ENCODE measurements at regions not wholly inside any gene's neighbourhood (a gene's known extent, or its start where the extent isn't known, plus 50 kb on each side); places are given as distances from the start of the nearest gene placed in this dataset.
"Not testable (repeated sequence)": the region's sequence is repeated elsewhere in the genome, so short reads cannot be mapped to it uniquely, and the experiment has no call there.

DNA sequence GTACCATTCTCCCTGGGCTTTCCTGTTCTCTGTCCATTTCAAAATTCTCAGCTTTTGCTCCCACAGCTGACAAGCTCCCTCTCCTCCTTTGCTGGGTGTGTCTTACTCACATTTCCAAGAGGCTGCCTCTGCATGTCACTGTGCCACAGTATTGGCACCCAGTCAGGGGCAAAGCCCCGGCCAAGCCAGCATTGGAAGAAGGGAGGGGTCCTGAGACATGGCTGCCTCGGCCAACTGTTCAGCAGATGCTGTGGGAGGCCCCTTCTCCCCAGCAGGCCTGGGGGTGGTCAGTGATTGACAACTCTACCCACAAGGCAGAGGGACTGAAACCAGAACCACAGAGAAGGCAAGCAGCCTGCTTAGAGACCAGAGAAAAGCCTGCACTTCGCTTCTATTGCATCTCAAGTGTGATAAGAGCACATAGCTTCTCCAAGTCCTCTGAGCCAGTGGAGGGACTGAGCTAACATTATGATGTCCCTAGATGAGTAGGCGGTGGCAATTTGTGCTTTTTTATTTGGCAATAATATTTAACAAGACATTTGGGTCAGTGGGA is 294.1 kb downstream of the SIPA1L2 start:
- no peak for DNase-seq

DNA sequence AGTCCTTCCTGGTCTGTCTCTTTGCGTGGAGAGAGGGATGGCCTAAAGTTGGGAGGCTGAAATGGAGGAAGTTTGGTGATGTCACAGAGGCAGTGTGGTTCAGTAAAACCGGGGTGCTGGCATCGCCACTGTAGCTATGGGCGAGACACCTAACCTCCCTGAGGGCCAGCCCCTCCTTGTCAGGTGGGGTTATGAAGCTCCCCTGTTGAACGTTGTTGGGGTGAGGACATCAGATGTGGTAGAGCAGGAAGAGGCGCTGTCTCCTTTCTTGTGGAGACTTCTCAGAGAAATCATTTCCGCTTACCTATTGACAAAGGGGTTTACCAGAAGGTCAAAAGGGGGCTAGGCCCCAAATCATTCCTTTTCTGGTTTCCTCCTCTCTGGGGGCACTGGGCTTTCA is 294.7 kb downstream of the SIPA1L2 start:
- peak; percentile 30 for DNase-seq

DNA sequence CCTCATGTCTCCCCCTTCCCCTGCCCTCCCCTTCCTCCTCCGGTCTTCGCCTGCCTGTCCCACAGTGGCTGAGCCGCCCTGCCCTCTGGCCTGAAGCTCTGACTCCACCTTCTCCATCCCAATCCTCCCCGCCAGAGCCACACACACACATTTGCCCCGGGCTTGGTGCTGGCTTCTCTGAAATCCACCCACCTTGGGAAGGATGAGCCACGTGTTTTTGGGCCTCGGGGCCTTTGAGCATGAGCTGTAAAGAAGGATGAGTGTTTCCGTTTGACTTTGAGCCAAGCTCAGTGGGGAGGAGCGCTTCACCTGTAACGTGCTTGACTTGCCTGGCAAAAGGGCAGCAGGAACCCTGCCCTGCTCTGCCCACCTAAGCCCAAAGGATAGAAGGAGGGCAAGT is 295.1 kb downstream of the SIPA1L2 start:
- DNase-seq = no peak

DNA sequence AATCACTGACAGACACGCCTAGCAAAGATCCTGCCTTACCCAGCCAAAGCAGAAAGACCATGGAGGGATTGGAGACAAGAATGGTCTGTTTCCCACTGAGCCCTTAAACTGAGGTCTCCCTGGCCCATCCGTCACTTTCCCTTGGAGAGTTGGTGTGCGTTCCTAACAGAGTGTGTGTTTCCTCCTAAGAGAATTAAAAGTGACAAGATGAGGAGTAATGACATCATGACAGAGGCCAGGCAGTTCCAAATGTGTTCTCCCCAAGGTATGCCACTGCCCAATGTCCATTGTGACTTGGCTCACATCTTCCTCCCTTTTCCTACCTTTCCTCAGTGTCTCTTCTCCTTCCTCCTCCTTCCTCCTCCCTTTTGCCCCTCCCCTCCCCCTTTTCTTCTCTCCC is 295.7 kb downstream of the SIPA1L2 start:
- no peak for DNase-seq

DNA sequence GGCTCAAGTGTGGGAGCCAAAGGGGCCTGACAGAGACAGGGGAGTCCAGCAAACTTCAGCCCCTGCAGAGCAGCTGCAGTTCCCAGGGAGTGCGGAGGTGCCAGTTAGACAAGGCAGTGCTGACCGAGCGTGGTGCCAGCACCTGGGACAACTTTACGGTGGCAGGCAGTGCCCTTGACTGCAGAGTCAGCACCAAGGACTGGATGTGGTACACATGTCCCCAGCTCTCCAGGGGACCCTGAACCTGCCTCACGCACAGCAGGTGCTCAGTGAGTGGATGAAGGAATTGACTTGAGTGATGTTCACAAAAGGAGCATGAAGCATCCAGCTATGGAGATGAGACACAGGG is 296.5 kb downstream of the SIPA1L2 start:
- DNase-seq = no peak

DNA sequence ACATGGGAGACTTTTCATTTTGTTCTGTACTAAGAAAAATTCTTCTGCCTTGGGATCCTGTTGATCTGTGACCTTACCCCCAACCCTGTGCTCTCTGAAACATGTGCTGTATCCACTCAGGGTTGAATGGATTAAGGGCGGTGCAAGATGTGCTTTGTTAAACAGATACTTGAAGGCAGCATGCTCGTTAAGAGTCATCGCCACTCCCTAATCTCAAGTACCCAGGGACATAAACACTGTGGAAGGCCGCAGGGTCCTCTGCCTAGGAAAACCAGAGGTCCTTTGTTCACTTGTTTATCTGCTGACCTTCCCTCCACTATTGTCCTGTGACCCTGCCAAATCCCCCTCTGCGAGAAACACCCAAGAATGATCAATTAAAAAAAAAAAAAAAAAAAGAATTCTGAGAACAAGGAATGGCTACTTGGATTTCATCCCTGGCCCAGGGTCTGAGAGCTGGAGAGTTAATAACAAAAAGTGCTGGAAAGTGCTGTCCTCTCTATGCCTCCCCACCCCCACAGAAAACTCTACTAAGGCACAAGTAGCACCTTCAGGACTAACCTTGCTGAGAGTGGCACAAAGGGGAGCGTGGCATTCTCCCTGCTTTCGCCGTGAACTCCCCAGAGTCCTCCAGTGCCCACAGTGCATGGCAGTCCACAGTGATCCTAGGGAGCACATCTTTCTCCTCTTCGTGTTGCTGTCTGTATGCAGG is 297.1 kb downstream of the SIPA1L2 start:
- DNase-seq = not testable (repeated sequence)

DNA sequence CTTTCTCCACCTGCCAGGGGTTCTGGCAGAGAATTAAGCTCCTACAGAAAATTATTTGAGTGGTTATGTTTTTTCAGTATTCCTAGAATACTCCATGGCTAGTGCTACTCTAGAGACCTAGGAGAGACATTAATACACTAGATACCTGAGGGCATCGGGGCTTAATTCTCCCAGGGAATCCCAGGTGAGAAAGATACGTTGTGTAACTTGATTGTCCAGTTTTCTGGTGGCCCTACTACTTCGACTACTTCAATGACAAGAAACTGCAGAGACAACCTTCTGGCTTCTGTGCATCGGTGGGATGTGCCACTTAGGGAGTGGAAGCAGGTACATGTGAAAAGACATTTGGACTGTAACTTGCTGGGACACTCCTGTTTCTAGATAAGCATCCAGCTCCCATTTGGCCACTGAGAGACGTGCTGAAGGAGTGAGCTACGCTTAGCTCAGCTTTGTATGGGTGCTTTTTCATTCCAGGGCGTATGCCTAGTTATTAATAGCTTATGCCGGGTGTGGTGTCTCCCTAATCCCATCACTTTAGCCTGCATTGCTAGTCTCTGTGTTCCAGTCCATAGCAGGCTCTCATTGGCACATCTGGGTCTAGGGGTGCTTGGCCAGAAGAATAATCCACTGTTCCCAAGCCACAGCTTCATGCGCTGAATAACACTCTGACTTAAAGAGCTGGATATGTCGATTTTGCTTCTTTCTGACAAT is 300.7 kb downstream of the SIPA1L2 start:
- no peak for DNase-seq

DNA sequence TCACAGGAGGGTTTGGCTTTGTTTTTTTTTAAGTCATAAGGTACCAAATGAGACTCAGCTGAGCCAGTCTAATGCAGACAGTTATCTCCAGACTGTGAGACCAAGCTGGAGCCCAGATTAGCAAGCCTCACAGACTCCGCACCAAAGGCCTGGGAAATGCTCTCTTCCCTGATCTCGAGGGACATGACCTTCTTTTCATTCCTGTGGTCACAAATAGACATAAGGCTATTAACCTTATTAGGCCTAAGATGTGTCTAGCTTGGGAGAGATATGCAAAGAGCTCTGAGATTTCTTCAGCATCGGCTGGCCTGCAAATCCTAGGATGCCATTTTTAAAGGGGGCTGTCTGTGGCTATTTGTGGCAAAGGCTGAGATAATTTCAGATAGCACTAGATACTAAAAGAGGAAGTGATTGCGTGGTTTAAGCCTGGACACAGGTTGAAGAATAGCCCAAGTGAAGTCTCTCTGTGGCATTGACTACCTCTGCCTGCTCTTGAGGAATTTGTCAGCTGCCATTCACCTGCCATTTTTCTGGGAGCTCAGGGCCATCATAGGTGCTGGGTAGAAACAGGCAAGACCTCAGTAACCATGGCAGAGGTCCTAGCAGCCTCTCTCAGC is 301.3 kb downstream of the SIPA1L2 start:
- DNase-seq = no peak

DNA sequence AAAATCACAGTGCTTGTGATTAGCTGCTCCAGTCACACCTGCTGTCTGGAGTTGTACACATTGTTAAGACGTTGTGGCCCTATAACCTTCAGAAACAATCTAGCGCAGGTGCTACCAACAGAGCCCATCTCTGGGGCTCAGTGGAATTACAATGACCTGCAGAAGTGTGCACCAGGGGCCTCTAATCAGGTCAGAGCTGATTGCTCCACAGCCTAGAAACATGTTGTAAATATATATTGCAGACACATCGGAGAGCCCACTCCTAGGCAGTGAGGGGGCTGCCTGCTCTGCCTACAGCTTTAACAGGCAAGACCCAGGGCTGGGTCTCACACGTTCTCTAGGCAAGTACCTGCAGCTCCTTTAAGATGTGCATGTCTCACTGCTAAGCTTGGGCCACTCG is 302.0 kb downstream of the SIPA1L2 start:
- no peak for DNase-seq

DNA sequence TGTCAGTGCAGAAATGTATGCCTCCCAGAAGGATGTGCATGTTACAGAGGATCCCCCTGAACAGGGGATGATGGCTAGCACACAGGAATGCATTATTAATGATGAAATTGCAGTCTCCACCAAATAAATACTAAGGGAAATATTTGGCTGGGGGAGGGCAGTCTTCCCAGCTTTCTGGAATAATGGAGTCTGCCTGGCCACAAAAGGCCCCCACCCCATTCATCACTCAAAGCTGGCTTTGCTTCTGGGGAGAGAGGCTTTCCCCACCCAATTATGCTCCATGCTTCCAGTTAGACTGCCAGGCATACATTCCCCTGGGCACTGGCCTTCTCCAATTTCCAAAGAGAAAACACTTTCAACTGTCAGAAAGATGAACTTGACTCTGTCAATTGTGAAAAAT is 302.7 kb downstream of the SIPA1L2 start:
- no peak for DNase-seq

DNA sequence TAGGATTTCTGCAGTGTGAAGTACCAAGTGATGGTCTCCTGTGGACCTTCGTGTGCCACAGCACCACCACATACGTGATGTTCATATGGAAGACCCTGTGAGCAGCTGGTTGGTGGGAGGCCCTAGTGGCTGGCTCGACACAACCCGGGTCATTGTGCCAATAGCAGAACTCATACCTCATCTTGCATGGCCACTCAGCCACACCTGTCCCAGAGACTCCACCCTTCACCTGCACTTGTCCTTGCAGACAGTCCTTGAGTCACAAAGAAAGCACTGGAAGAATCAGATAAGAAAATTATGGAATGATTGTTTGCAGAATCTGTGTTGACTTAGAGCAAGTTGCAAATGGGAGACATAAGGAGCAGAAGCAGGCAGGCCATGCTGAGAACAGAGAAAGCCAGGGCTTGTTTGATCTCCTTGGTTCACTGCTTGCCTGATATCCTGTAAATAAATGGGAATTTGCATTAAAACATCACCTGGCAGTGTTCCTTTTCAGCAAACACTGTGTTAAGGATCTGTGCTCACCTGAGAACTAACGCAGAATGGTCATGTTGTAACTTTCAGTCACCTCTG is 307.7 kb downstream of the SIPA1L2 start:
- no peak for DNase-seq

DNA sequence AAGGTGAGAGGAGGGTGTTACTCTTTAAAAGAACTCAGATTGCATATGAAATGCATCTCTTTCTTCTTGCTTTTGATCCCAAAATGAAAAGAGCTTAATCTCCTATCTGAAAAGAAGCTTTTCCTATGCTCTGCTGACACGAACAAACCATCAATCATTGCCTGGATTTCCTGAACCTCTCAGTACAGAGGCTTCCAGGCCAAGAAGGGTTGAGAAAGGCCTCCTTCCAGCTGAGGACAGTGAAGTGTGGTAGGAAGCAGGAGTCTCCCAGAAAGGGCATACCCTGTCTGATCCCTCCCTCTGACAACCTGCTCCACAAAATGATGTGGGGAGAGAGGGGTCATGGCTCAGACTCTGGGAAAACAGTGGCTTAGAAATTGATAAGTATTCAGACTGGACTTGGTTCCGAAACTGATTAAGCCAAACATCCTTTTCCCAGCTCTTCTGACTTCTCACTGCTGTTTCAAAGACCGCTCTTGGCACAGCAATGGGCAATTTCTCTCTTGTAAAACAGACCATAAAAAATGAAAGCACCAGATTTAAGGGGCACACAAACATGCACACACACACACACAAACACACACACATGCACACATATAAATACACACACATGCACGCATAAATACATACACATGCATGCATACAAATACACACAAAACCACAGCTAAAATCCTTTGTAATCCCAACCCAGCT is 310.3 kb downstream of the SIPA1L2 start:
- DNase-seq = no peak

DNA sequence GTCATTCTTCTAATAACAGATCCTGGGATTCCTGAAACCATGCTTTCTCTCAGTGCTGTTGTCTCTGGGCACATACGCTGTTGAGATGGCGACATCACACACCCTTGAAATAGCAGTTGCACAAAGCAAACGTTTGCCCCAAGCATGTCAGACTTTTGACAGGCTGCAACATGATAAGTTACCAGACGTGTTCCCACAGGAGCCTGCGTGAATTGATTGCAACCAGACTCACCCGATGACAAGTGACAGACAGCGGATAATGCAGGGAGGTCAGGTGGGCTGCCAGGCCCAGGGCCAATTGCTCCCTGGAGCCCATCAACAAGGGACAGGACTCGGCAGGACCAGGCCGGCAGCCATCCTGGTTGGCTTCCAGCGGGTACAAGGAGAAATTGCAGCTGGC is 310.9 kb downstream of the SIPA1L2 start:
- no peak for DNase-seq

DNA sequence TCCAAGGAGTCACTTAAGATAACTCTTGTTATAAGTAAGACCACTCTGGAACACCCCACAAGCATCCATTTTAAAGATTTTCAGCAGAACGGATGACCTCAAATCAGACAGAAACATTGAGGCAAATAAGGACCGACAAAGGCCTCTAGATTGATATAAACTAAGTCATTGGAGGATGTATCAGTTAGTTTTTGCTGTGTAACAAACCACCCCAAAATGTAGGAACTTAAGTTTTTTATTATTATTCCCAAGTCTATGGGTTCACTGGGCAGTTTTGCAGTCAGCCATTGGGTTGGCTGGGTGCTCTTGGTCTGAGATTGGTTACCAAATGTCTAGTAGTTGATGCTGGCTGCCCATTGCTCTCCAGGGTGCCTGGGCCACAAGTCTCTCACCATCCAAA is 311.8 kb downstream of the SIPA1L2 start:
- no peak for DNase-seq

DNA sequence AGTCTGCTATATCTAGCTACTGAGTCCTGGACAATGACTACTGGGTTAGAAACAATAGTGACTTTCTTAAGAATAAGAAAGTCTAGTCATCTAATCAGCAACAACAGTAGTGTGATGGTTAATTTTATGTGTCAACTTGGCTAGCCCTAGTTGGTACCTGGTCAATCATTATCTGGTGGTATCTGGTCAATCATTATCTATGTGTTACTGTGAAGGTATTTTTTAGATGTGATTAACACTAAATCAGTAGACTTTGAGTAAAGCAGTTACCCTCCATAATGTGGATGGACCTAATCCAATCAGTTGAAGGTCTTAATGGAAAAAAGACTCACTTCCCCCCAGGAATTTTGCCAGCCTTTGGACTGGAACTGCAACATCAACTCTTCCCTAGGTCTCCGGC is 312.6 kb downstream of the SIPA1L2 start:
- DNase-seq = no peak

DNA sequence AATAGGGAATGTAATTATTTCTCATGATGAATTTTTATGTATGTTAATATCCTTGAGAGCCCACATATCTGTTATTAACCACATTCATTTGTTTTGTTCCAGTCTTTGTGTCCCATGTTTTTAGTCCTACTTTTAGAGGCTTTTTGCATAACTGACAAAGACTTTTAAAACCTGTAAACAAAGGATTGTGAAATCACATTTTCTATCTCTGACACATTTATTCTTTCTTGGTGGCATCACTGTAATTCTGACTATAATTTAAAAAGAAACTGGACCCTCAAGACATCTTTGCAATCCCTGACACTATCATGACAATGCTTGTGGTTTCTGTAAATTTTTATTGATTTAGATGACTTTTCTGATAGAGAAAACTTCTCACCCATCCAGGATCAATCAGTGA is 313.1 kb downstream of the SIPA1L2 start:
- no peak for DNase-seq

DNA sequence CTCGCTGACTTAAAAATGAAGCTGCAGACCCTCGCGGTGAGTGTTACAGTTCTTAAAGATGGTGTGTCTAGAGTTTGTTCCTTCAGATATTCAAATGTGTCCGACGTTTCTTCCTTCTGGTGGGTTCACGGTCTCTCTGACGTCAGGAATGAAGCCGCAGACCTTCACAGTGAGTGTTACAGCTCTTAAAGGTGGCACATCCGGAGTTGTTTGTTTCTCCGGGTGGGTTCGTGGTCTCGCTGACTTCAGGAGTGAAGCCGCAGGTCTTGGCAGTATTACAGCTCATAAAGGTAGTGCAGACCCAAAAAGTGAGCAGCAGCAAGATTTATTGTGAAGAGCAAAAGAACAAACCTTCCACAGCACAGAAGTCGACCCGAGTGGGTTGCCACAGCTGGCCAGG is 316.1 kb downstream of the SIPA1L2 start:
- not testable (repeated sequence) for DNase-seq

DNA sequence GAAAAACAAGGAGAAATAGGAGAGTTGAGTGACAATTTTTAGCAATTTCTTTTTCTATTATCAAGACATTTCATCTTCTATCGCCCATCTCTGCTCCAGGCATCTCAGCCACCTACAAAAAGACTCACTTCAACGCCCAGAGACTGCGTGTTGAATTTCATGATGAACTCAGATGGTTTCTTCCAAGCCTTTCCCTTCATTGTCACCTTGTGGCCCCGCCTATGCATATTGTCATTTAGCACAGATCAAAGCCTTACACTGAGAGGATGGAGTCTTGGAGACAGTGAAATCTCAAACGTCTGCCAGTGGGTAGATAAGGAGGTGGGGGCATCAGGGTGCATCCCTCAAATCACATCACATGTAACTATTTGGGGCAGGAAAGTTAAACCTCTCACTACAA is 319.4 kb downstream of the SIPA1L2 start:
- DNase-seq = no peak

DNA sequence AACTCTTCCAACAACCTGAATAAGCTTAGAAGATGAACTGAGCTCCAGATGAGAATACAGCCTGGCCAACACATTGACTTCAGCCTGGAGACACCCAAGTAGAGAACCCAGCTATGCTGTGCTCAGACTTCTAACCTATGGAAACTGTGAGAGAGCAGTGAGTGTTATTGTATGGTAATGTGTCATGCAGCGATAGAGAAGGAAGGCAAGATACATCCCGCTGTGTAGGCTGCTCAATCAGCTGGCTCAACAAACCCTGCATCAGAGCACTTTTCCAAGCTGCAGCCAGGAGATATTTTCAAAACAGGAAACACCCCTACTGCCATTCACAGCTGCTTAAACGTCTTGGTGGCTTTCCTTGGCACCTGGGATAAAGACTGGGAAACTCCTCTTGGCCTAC is 321.3 kb downstream of the SIPA1L2 start:
- no peak for DNase-seq

DNA sequence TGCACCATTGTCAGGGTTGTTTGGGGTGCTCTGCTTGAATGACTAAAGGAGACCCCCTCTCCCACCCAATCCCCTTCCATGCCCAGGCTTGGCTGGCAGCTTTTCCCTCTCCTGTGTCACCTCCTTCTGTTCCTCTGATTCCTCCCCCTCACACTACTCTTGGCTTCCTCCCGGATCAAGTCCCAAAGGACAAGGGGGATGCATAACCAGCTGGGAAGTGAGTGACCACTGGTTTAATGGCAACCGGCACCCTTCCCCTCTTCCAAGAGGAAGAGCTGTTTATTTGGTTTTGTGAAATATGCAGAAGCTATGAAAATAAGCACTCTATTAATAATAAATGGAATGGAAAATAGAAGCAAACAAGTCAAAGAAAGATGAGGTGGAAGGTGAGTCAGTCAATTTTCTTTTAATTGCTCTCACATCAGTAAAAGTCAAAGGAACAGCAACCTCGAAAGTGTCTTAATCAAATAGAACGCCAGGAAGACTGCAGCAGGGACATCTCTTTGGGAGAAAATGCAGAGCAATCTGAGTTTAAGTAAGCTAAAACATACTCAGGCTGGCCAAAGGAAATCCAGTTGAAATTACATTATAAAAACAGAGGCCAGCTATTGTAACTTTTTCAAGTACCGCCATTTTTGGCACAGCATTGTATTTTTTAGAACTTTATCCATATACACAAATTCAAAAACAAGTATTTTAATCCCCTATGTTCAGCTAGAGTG is 322.5 kb downstream of the SIPA1L2 start:
- DNase-seq = no peak

DNA sequence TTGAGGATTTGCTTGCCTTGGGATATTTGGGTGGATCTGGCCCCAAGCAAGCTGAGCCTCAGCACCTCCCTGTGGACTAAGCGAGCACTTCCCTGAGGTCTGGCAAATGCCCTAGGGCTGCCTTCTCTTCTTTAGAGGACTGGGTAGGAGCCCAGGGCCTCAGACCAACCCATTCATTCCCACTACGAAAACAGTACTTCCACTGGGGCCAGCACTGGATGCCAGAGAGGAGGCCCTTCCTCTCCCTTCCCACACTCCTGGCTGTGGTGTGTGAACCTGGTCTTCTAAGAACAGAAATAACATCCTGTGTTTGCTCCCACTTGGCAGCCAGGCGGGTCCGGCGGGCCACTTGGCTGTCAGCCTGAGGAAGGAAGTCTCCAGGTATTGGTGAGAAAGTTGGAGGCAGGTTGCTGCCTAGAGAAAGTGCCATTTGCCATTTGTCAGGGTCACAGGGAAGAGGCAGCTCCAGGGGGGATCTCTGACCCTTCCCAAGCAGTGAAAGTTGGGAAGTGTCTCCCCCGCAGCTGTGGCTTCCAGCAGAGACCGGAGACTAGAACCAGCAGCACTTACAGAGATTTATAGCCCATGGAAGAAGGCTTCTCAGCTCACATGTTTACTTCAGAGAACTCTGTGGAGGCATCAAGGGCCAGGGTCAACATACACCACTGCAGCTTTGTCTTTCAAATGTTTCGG is 323.5 kb downstream of the SIPA1L2 start:
- no peak for DNase-seq

DNA sequence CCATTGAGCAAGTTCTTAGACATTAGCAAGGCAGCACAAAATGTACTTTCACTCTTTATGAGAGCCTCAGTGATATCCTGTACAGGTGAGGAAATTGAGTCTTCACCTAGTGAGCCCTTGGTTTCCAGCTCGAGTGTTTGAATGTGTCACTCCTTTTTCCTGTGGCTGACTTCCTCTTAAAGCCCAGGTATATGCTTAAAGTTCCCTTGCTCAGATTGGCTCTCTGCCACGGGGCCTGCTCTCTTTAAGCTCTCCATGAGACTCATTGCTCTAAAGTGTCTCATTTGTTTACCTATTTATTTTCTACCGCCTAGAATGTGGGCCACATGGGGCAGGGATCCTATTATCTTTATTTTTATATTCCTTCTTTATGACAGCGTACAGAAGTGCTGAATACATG is 324.9 kb downstream of the SIPA1L2 start:
- DNase-seq = no peak

Data from activated T-cell treated with anti-CD3 and anti-CD28 coated beads, Interleukin-2, amount 50 U/mL, for 1 hour (primary cell).